ENCODE measurements at regions not wholly inside any gene's neighbourhood (a gene's known extent, or its start where the extent isn't known, plus 50 kb on each side); places are given as distances from the start of the nearest gene placed in this dataset.

GRCh38 chr1:234768171-234768568 lies 158.2 kb upstream of the IRF2BP2 start:
- TF ChIP-seq CTCF (IDR thresholded peaks at IDR 0.05) (no peak), POLR2AphosphoS5 (IDR thresholded peaks at IDR 0.05; ENCODE audit: low read depth, low read length) (no peak), MXI1 (IDR thresholded peaks at IDR 0.05; ENCODE audit: low read depth, low read length) (no peak), USF1 (IDR thresholded peaks at IDR 0.05; ENCODE audit: borderline replicate concordance, low read depth) (no peak), SMC3 (IDR thresholded peaks at IDR 0.05; ENCODE audit: low read depth, low read length) (no peak), RXRA (IDR thresholded peaks at IDR 0.05; ENCODE audit: borderline replicate concordance, low read depth) (no peak), EP300 (IDR thresholded peaks at IDR 0.05; ENCODE audit: borderline replicate concordance in 1 of 2, low read depth in 1 of 2, low read length in 1 of 2) (no peak), REST (IDR thresholded peaks at IDR 0.05; ENCODE audit: low read depth, low read length) (no peak), RAD21 (IDR thresholded peaks at IDR 0.05; ENCODE audit: low read length) (no peak), SIN3A (IDR thresholded peaks at IDR 0.05; ENCODE audit: borderline replicate concordance, low read depth, low read length) (no peak), NRF1 (IDR thresholded peaks at IDR 0.05; ENCODE audit: low read depth, low read length) (no peak), GABPA (IDR thresholded peaks at IDR 0.05; ENCODE audit: low read depth) (no peak), ZBTB33 (IDR thresholded peaks at IDR 0.05; ENCODE audit: borderline replicate concordance, low read depth) (no peak), CHD2 (IDR thresholded peaks at IDR 0.05; ENCODE audit: low read length, partially characterized antibody) (no peak)

Data from SK-N-SH (cell line).